ENCODE measurements at regions not wholly inside any gene's neighbourhood (a gene's known extent, or its start where the extent isn't known, plus 50 kb on each side); places are given as distances from the start of the nearest gene placed in this dataset.

DNA sequence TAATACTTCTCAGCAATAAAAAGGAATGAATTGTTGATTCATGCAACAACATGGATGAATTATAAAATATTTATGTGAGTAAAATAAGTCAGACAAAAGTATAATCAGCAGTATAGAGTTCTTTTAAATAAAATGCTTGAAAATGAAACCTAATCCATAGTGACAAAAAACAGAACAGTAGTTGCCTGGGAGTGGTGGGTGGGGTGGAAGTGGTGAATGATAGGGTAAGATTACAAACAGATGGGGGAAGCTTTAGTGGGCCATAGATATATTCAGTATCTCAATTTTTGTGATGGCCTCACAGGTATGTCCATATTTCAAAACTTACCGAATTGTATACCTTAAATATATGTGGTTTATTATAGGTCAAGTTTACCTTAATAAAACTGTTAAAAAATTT is 124.9 kb upstream of the UBL3 start:
- Histone ChIP-seq H2AFZ (no peak overlapping the region), H3F3A (ENCODE audit: insufficient read depth, low read depth) (no peaks in the 10 kb centered on the region), H3K27ac (no peak overlapping the region), H3K9me3 (ENCODE audit: insufficient read depth, low read depth) (no peaks in the 10 kb centered on the region), H3K4me3 (no peak overlapping the region), H3K4me1 (replicated peaks; ENCODE audit: insufficient read depth) (no peaks in the 10 kb centered on the region), H3K9me2 (ENCODE audit: insufficient read depth) (no peaks in the 10 kb centered on the region), H3K27me3 (ENCODE audit: insufficient read depth, low read depth) (no peaks in the 10 kb centered on the region), H4K20me1 (ENCODE audit: insufficient read depth) (no peaks in the 10 kb centered on the region), H3K36me3 (ENCODE audit: low read depth) (no peaks in the 10 kb centered on the region), H3K4me2 (no peak overlapping the region), H3K79me2 (ENCODE audit: low read depth) (no peaks in the 10 kb centered on the region)
- DNase-seq = no peak
- no peak for TF ChIP-seq EZH2 (IDR thresholded peaks at IDR 0.05; ENCODE audit: low read depth)
- TF ChIP-seq, protein P1, sequence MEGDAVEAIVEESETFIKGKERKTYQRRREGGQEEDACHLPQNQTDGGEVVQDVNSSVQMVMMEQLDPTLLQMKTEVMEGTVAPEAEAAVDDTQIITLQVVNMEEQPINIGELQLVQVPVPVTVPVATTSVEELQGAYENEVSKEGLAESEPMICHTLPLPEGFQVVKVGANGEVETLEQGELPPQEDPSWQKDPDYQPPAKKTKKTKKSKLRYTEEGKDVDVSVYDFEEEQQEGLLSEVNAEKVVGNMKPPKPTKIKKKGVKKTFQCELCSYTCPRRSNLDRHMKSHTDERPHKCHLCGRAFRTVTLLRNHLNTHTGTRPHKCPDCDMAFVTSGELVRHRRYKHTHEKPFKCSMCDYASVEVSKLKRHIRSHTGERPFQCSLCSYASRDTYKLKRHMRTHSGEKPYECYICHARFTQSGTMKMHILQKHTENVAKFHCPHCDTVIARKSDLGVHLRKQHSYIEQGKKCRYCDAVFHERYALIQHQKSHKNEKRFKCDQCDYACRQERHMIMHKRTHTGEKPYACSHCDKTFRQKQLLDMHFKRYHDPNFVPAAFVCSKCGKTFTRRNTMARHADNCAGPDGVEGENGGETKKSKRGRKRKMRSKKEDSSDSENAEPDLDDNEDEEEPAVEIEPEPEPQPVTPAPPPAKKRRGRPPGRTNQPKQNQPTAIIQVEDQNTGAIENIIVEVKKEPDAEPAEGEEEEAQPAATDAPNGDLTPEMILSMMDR (conservative IDR thresholded peaks at IDR 0.05) = no peak
- ChIA-PET CTCF (no interaction called here), POLR2A (ENCODE audit: unreplicated experiment) (no interaction called here)
- intact Hi-C loops (cut with micrococcal nuclease; ENCODE audit: unreplicated experiment) = no loop called here
- no TSS peak for BruUV-seq (replicated peaks)

DNA sequence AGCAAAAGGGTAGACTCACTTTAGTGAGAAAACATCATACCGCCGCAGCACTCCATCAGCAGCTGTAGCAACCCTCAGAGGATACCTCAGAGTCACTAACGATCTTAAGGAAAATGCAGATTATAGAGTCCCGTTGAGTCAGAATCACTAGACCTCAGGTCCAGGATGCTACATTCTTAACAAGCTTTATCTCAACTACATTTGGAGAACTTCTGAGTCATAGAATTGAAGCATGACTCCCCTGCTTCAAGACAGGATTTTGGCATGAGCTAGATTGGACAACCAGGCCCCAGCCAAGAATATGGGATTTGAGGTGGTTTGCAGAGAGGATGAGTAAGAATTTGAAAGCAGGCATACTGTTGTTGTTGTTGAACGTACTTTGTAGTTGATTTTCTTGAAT is 118.9 kb upstream of the UBL3 start:
- intact Hi-C loops (cut with micrococcal nuclease; ENCODE audit: unreplicated experiment) = no loop called here
- ChIA-PET CTCF (no interaction called here), POLR2A (ENCODE audit: unreplicated experiment) (no interaction called here)
- H2AFZ ChIP-seq = no peak overlapping the region
- BruUV-seq (replicated peaks) = no TSS peak
- no peaks in the 10 kb centered on the region for H4K20me1 ChIP-seq (ENCODE audit: insufficient read depth)
- no peak overlapping the region for H3K27ac ChIP-seq
- DNase-seq = no peak
- H3K36me3 ChIP-seq (ENCODE audit: low read depth) = no peaks in the 10 kb centered on the region
- no peaks in the 10 kb centered on the region for H3K27me3 ChIP-seq (ENCODE audit: insufficient read depth, low read depth)
- H3K79me2 ChIP-seq (ENCODE audit: low read depth) = no peaks in the 10 kb centered on the region
- TF ChIP-seq EZH2 (IDR thresholded peaks at IDR 0.05; ENCODE audit: low read depth) = no peak
- TF ChIP-seq, protein P1 (conservative IDR thresholded peaks at IDR 0.05) = no peak
- H3K4me3 ChIP-seq = no peak overlapping the region
- H3K9me3 ChIP-seq (ENCODE audit: insufficient read depth, low read depth) = peaks cover 9% of the 10 kb centered on the region; the same call in 1 of the 2 replicates
- no peak overlapping the region for H3K4me2 ChIP-seq
- no peaks in the 10 kb centered on the region for H3F3A ChIP-seq (ENCODE audit: insufficient read depth, low read depth)
- no peaks in the 10 kb centered on the region for H3K9me2 ChIP-seq (ENCODE audit: insufficient read depth)
- H3K4me1 ChIP-seq (replicated peaks; ENCODE audit: insufficient read depth) = no peaks in the 10 kb centered on the region

DNA sequence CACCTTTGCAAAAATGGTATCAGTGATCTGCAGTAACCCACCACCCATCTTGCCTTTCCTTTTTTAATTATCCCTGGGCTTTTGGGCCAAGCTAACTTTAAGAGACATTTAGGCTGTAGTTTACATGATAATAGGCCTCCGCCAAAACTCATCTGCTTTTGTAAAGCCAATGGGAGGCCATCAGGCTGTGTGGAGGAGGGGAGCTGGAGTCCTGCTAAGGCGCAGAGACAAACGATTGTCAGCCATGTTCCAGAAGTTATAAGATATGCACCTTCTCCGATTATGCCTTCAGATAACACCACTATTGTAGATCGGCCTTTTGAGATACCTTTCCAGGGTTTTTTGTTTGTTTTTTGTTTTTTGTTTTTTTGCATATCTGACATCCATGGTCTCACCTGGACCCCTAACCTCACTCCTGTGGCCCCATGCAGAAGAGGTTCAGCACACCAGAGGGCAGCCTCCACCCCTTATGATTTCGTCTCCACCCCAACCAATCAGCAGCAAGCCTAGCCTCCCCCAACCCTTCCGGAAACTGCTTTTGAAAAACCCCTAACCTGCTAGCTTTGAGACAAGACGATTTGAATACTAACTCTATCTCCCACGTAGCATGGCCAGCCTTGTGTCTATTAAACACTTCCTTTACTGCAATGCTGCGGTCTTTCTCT is 113.9 kb upstream of the UBL3 start:
- ChIA-PET CTCF (no interaction called here), POLR2A (ENCODE audit: unreplicated experiment) (no interaction called here)
- Histone ChIP-seq H3K4me2 (no peak overlapping the region), H3K9me2 (ENCODE audit: insufficient read depth) (no peaks in the 10 kb centered on the region), H3K36me3 (ENCODE audit: low read depth) (no peaks in the 10 kb centered on the region), H3K4me3 (no peak overlapping the region), H2AFZ (no peak overlapping the region), H3K27ac (no peak overlapping the region), H3K4me1 (replicated peaks; ENCODE audit: insufficient read depth) (no peaks in the 10 kb centered on the region), H4K20me1 (ENCODE audit: insufficient read depth) (no peaks in the 10 kb centered on the region), H3K9me3 (ENCODE audit: insufficient read depth, low read depth) (peaks cover 9% of the 10 kb centered on the region; the same call in 1 of the 2 replicates), H3K27me3 (ENCODE audit: insufficient read depth, low read depth) (no peaks in the 10 kb centered on the region), H3K79me2 (ENCODE audit: low read depth) (no peaks in the 10 kb centered on the region), H3F3A (ENCODE audit: insufficient read depth, low read depth) (no peaks in the 10 kb centered on the region)
- intact Hi-C loops (cut with micrococcal nuclease; ENCODE audit: unreplicated experiment) = no loop called here
- TF ChIP-seq EZH2 (IDR thresholded peaks at IDR 0.05; ENCODE audit: low read depth) = no peak
- TF ChIP-seq, protein P1 (conservative IDR thresholded peaks at IDR 0.05) = no peak
- no TSS peak for BruUV-seq (replicated peaks)
- no peak for DNase-seq

Data from PC-9 (cell line).